AML-193 (cell line): ENCODE measurements at regions not wholly inside any gene's neighbourhood (a gene's known extent, or its start where the extent isn't known, plus 50 kb on each side); places are given as distances from the start of the nearest gene placed in this dataset.
"Not testable (repeated sequence)": the region's sequence is repeated elsewhere in the genome, so short reads cannot be mapped to it uniquely, and the experiment has no call there.

ENCODE experiments used
- DNase-seq, 2 experiments: peaks; one replicate each; lab custom pipeline; 2025; lab: John Stamatoyannopoulos, UW

- DNase-seq, result peak in 1 of 2 experiments; percentile 9
These were observed 167.1 kb upstream of the OR4E1 start for GRCh38 chr14:21840765-21841164.

- DNase-seq, result no peak
These were observed 160.2 kb upstream of the OR4E1 start for GRCh38 chr14:21833836-21834235.

GRCh38 chr14:21825845-21826244, 152.2 kb upstream of the OR4E1 start:
- DNase-seq, result no peak

GRCh38 chr14:21825149-21825743, 151.6 kb upstream of the OR4E1 start:
- DNase-seq, result peak; percentile 72 to 80

- no peak for DNase-seq
These were observed 148.5 kb upstream of the OR4E1 start for GRCh38 chr14:21822109-21822508.

GRCh38 chr14:21820631-21821030, 147.0 kb upstream of the OR4E1 start:
- DNase-seq, result no peak

GRCh38 chr14:21819891-21820290, 146.3 kb upstream of the OR4E1 start:
- not testable (repeated sequence) for DNase-seq

- DNase-seq, result not testable (repeated sequence)
These were observed 143.4 kb upstream of the OR4E1 start for GRCh38 chr14:21817010-21817409.

GRCh38 chr14:21807975-21808374, 134.4 kb upstream of the OR4E1 start:
- DNase-seq, result no peak

- peak in 1 of 2 experiments; percentile 19 for DNase-seq
These were observed 131.4 kb upstream of the OR4E1 start for GRCh38 chr14:21804981-21805380.

GRCh38 chr14:21802441-21802840, 128.8 kb upstream of the OR4E1 start:
- DNase-seq, result no peak

GRCh38 chr14:21796916-21797315, 123.3 kb upstream of the OR4E1 start:
- no peak for DNase-seq

- no peak for DNase-seq
These were observed 121.8 kb upstream of the OR4E1 start for GRCh38 chr14:21795456-21795855.

- DNase-seq, result no peak
These were observed 118.1 kb upstream of the OR4E1 start for GRCh38 chr14:21791749-21792148.

- not testable (repeated sequence) for DNase-seq
These were observed 115.1 kb upstream of the OR4E1 start for GRCh38 chr14:21788687-21789086.

GRCh38 chr14:21787242-21787641, 113.6 kb upstream of the OR4E1 start:
- DNase-seq, result not testable (repeated sequence)

- DNase-seq, result no peak
These were observed 107.9 kb upstream of the OR4E1 start for GRCh38 chr14:21781543-21781942.

GRCh38 chr14:21780429-21781084, 106.9 kb upstream of the OR4E1 start:
- no peak for DNase-seq

GRCh38 chr14:21771671-21772070, 98.1 kb upstream of the OR4E1 start:
- no peak for DNase-seq

- DNase-seq, result no peak
These were observed 95.2 kb upstream of the OR4E1 start for GRCh38 chr14:21768875-21769257.

GRCh38 chr14:21768116-21768874, 94.7 kb upstream of the OR4E1 start:
- peak; percentile 19 to 37 for DNase-seq

GRCh38 chr14:21760360-21760759, 86.7 kb upstream of the OR4E1 start:
- not testable (repeated sequence) for DNase-seq

- no peak for DNase-seq
These were observed 75.8 kb upstream of the OR4E1 start for GRCh38 chr14:21749306-21749868.
